Ovary (tissue), 3 donors: ENCODE measurements at regions not wholly inside any gene's neighbourhood (a gene's known extent, or its start where the extent isn't known, plus 50 kb on each side); places are given as distances from the start of the nearest gene placed in this dataset.

ENCODE experiments used
- CTCF ChIP-seq, 3 donors: fragments of 450-650 bp in 2 of 3; fragments of 200-600 bp in 1 of 3; IDR thresholded peaks; one replicate each; pipeline versions ENCODE4 v1.5.1 to v1.8.0; 2016 to 2022; ENCODE audit warnings: antibody characterized with exemption in 3 of 3, mild to moderate bottlenecking in 1 of 3
- EP300 ChIP-seq: sonication (generic); formaldehyde crosslinking; IDR thresholded peaks from one replicate; pipeline ENCODE4 v1.6.1; 2017; ENCODE audit warnings: antibody characterized with exemption
- POLR2A ChIP-seq: fragments of 450-650 bp; IDR thresholded peaks from one replicate; pipeline ENCODE4 v1.6.1; 2017; ENCODE audit warnings: antibody characterized with exemption, mild to moderate bottlenecking, moderate library complexity
- donor health status: DM: no; HTN: no; CAD: no.

GRCh38 chr9:32716425-32716824 is 66.9 kb upstream of the TMEM215 start:
- TF ChIP-seq CTCF (IDR thresholded peaks at IDR 0.05) (no peak), POLR2A (no peak), EP300 (no peak)
